MCF 10A (cell line): ENCODE measurements at regions not wholly inside any gene's neighbourhood (a gene's known extent, or its start where the extent isn't known, plus 50 kb on each side); places are given as distances from the start of the nearest gene placed in this dataset.

Experiments used
- BruUV-seq: library from RNA; stranded (reverse); fragments of 400-500 nt; replicated peaks from 2 replicates; lab custom pipeline; 2021; lab: Mats Ljungman, UMichigan
- CTCF ChIA-PET: fragments of 300-600 bp; sonication (Branson Sonifier 250); formaldehyde crosslinking; extraction: SDS; loops from one replicate; lab custom pipeline; 2021; ENCODE audit warnings: antibody characterized with exemption, inconsistent platforms; lab: Yijun Ruan, JAX
- POLR2A ChIA-PET: fragments of 300-600, 350-650 bp; sonication (Branson Sonifier 250); formaldehyde crosslinking; extraction: SDS; loops from one replicate; lab custom pipeline; 2020; ENCODE audit warnings: antibody characterized with exemption, inconsistent platforms; lab: Yijun Ruan, JAX
- DNase-seq: peaks from one replicate; pipeline ENCODE4 v3.0.0-alpha.2; 2018; ENCODE audit not compliant: unreplicated experiment
- H3K27ac Mint-ChIP-seq: one replicate; pipeline ENCODE4 v1.8.0; 2022; ENCODE audit warnings: mild to moderate bottlenecking, low read depth, mixed read lengths; ENCODE audit not compliant: unreplicated experiment
- H3K27me3 Mint-ChIP-seq: one replicate; pipeline ENCODE4 v1.8.0; 2022; ENCODE audit warnings: mixed read lengths; ENCODE audit not compliant: insufficient read depth, unreplicated experiment
- H3K36me3 Mint-ChIP-seq: one replicate; pipeline ENCODE4 v1.8.0; 2022; ENCODE audit warnings: mild to moderate bottlenecking, moderate library complexity, mixed read lengths; ENCODE audit not compliant: insufficient read depth, unreplicated experiment
- H3K4me1 Mint-ChIP-seq: one replicate; pipeline ENCODE4 v1.8.0; 2022; ENCODE audit warnings: mixed read lengths; ENCODE audit not compliant: insufficient read depth, unreplicated experiment
- H3K4me3 Mint-ChIP-seq: one replicate; pipeline ENCODE4 v1.8.0; 2022; ENCODE audit warnings: mild to moderate bottlenecking, moderate library complexity, mixed read lengths; ENCODE audit not compliant: unreplicated experiment
- H3K9me3 Mint-ChIP-seq: one replicate; pipeline ENCODE4 v1.8.0; 2022; ENCODE audit warnings: mixed read lengths; ENCODE audit not compliant: unreplicated experiment
- intact Hi-C: fragments of 100-400 bp; cut with micrococcal nuclease; formaldehyde crosslinking; loops from 2 replicates; pipeline ENCODE4 v1.14.1; 2022
- TF ChIP-seq, protein P1 (sequence below): fragments of 200-600 bp; IDR thresholded peaks from one replicate; pipeline ENCODE4 v1.8.0; 2022; ENCODE audit warnings: antibody characterized with exemption, mild to moderate bottlenecking; ENCODE audit not compliant: unreplicated experiment

- POLR2A ChIA-PET, result no interaction called here
- Mint-ChIP-seq H3K4me3 (no peak overlapping the region), H3K9me3 (peaks cover 9% of the 10 kb centered on the region), H3K4me1 (no peaks in the 10 kb centered on the region), H3K36me3 (no peaks in the 10 kb centered on the region), H3K27ac (no peak overlapping the region), H3K27me3 (peaks cover 57% of the 10 kb centered on the region)
- TF ChIP-seq, protein P1, sequence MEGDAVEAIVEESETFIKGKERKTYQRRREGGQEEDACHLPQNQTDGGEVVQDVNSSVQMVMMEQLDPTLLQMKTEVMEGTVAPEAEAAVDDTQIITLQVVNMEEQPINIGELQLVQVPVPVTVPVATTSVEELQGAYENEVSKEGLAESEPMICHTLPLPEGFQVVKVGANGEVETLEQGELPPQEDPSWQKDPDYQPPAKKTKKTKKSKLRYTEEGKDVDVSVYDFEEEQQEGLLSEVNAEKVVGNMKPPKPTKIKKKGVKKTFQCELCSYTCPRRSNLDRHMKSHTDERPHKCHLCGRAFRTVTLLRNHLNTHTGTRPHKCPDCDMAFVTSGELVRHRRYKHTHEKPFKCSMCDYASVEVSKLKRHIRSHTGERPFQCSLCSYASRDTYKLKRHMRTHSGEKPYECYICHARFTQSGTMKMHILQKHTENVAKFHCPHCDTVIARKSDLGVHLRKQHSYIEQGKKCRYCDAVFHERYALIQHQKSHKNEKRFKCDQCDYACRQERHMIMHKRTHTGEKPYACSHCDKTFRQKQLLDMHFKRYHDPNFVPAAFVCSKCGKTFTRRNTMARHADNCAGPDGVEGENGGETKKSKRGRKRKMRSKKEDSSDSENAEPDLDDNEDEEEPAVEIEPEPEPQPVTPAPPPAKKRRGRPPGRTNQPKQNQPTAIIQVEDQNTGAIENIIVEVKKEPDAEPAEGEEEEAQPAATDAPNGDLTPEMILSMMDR, result no peak
- CTCF ChIA-PET, result interaction anchor here (0.7 kb wide), 1 partner anchor 1059 kb away, joined by 4 read pairs; no protein-coding TSS in a partner anchor
- intact Hi-C loops, result no loop called here
- DNase-seq, result no peak
- no TSS peak for BruUV-seq
Observed at GRCh38 chrX:73267979-73268378, 53.3 kb upstream of the NAP1L2 start.

DNA sequence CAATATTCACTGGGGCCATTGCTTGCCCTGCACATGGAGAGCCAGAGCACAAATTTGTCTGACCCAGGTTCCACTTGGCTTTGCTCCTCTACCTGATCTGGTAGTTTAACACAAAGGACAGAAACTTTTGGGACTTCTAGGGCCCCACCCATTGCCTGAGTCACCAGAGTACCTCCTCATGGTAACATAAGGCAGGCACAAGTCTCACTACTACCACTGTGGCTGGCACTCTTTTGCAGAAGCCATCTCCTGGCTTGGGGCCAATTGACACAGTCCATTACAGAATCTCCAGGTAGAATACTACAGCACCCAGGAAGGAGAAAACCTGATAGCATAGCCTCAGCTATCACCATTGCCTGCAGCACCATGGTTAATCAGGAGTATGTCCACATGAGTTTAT, 52.6 kb upstream of the NAP1L2 start:
- Mint-ChIP-seq H3K9me3 (peaks cover 3% of the 10 kb centered on the region), H3K36me3 (no peaks in the 10 kb centered on the region), H3K27ac (no peak overlapping the region), H3K4me1 (no peaks in the 10 kb centered on the region), H3K4me3 (no peak overlapping the region), H3K27me3 (peaks cover 57% of the 10 kb centered on the region)
- TF ChIP-seq, protein P1, result no peak
- CTCF ChIA-PET, result interaction anchor here (0.7 kb wide), 1 partner anchor 1058 kb away, joined by 4 read pairs; no protein-coding TSS in a partner anchor
- no TSS peak for BruUV-seq
- DNase-seq, result no peak
- POLR2A ChIA-PET, result no interaction called here
- intact Hi-C loops, result no loop called here

DNA sequence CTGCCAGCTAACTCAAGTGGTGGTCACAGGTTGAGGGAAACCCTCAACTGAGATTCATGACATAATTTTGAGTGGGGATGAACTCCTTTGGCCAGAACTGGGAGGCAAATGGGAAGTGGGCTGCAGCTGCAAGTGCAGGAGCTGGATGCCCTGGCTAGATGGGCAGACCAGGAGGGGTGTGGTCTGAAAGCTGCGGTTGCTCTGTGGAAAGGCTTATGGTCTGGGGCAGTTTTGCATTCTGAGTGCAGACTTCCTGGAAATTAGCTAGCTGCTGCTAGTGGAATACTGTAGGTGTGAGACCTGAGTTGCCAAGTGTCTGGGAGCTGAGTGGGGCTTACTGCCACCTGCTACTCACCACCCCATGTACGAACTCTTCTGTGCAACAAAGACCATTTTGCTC, 52.1 kb upstream of the NAP1L2 start:
- POLR2A ChIA-PET, result no interaction called here
- intact Hi-C loops, result no loop called here

More for the DNA sequence above, 52.1 kb upstream of the NAP1L2 start:
- CTCF ChIA-PET, result no interaction called here
- no peaks in the 10 kb centered on the region for H3K4me1 Mint-ChIP-seq
- no TSS peak for BruUV-seq
- no peak overlapping the region for H3K4me3 Mint-ChIP-seq
- H3K9me3 Mint-ChIP-seq, result no peaks in the 10 kb centered on the region
- H3K36me3 Mint-ChIP-seq, result no peaks in the 10 kb centered on the region
- H3K27me3 Mint-ChIP-seq, result peaks cover 57% of the 10 kb centered on the region
- TF ChIP-seq, protein P1, result no peak
- H3K27ac Mint-ChIP-seq, result no peak overlapping the region
- DNase-seq, result no peak
